ENCODE measurements at regions not wholly inside any gene's neighbourhood (a gene's known extent, or its start where the extent isn't known, plus 50 kb on each side); places are given as distances from the start of the nearest gene placed in this dataset.

DNA sequence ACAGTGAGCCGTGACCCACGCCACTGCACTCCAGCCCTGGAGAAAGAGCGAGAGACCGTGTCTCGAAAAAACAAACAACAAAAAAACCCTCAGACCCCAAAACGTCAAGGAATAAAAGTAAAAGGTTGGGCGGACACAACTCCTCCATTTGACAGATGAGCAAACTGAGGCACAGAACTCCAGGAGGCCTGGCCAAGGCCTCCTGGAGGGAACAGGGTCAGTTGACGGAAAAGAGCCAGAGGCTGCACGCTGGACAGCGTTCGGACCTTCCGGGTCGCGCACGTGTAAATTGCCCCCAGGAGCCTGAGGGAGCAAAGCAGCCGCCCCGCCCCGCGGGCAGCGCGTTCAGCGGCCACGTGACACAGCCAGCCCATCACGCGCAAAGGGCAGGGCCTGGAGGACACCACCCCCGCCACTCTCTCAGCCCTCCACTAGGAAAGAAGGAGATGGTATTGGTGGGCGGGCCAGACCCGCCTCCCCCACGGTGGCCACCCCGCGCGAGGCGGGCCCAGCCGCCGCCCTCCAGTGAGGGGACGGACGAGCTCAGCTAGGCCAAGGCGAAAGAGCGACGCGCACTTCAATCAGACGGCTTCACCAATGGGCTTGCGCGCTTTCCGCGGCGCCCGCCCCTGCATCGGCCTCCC lies 81.5 kb downstream of the PTPDC1 start:
- peak overlapping the region; percentile 99 for H3K27ac ChIP-seq
- H3K9me3 ChIP-seq = no peaks in the 10 kb centered on the region
- no peak for TF ChIP-seq CTCF (IDR thresholded peaks at IDR 0.05)
- DNase-seq = peak; percentile 98
- peak overlapping the region; percentile 57 to 96 for H3K9ac ChIP-seq (ENCODE audit: low read depth in 2 of 2, low read length in 2 of 2)
- no peaks in the 10 kb centered on the region for H3K4me1 ChIP-seq
- H3K4me3 ChIP-seq = peak overlapping the region; percentile 45
- intact Hi-C loops (cut with DNase I) = no loop called here
- H3K36me3 ChIP-seq = no peaks in the 10 kb centered on the region
- H3K27me3 ChIP-seq = no peaks in the 10 kb centered on the region

DNA sequence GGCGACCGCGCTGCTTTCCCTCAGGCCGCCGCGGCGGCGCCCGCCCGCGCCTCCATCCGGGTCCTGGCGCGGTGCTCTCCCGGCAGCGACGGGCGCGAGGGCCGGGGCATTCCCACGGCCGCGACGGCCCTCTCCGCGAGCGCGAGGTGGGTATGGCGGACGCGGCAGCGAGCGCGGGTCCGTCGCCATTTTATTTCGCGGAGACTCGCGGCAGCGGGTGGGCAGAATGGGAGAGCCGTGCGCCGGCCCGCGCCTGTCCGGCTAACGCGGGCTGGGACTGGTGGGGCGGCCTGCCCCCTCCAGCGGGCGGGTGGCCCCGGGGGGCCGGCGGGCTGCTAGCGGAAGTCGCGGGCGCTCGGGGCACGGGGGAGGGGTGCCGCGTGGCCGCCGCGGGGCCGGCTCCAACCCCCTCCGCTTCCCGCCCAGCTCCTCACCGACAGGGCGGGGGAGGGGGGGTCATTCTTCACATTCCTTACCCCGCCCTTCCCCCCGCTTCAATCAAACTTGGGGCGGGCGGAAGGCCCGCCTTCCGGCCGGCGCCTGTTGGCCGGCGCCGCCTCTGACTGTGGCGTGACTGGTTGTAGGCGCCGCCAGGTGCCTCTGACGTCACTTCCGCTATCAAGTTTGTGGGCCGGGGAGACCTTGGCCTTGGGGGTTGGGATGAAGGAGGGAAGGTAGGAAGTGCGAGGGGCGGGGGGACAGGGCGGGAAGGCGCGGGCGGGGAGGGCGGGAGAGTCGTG lies 82.1 kb downstream of the PTPDC1 start:
- peak; percentile 98 for DNase-seq
- TF ChIP-seq CTCF (IDR thresholded peaks at IDR 0.05) = no peak
- Histone ChIP-seq H3K27ac (peak overlapping the region; percentile 99), H3K9ac (ENCODE audit: low read depth in 2 of 2, low read length in 2 of 2) (peak overlapping the region; percentile 62 to 96), H3K4me1 (no peaks in the 10 kb centered on the region), H3K36me3 (no peaks in the 10 kb centered on the region), H3K9me3 (no peaks in the 10 kb centered on the region), H3K27me3 (no peaks in the 10 kb centered on the region), H3K4me3 (peak overlapping the region; percentile 45)
- intact Hi-C loops (cut with DNase I) = no loop called here

DNA sequence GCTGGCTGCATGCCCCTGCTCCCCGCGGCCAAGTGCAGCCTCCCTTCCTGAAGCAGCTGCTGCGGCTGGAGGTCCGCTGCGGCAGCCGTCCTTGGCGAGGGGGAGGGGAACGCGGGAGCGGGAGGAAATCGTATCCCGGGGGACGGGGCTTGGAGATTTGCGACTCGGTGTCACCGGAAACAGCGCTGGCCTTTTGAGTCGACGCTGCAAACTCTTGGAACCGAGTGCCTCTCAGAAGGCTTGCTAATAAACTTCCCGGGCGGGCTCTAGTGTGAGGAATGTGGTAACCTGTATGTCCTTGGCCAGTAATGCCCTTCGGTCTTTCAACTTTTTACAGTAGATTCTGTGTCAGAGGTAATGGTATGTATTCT lies 82.7 kb downstream of the PTPDC1 start:
- no peaks in the 10 kb centered on the region for H3K4me1 ChIP-seq
- H3K36me3 ChIP-seq = no peaks in the 10 kb centered on the region
- no peak for TF ChIP-seq CTCF (IDR thresholded peaks at IDR 0.05)
- no peak for DNase-seq
- intact Hi-C loops (cut with DNase I) = no loop called here
- peak overlapping the region; percentile 73 to 92 for H3K9ac ChIP-seq (ENCODE audit: low read depth in 2 of 2, low read length in 2 of 2)
- peak overlapping the region; percentile 45 for H3K4me3 ChIP-seq
- no peaks in the 10 kb centered on the region for H3K27me3 ChIP-seq
- peak overlapping the region; percentile 99 for H3K27ac ChIP-seq
- H3K9me3 ChIP-seq = no peaks in the 10 kb centered on the region

GRCh38 chr9:94167376-94167890 lies 83.2 kb downstream of the PTPDC1 start:
- no peak for TF ChIP-seq CTCF (IDR thresholded peaks at IDR 0.05)

GRCh38 chr9:94168203-94169000 lies 84.1 kb downstream of the PTPDC1 start:
- H3K4me1 ChIP-seq = no peaks in the 10 kb centered on the region
- peak overlapping the region; percentile 45 for H3K4me3 ChIP-seq
- H3K27ac ChIP-seq = peak overlapping the region; percentile 99
- TF ChIP-seq CTCF (IDR thresholded peaks at IDR 0.05) = no peak
- intact Hi-C loops (cut with DNase I) = no loop called here
- DNase-seq = no peak
- H3K36me3 ChIP-seq = no peaks in the 10 kb centered on the region
- H3K27me3 ChIP-seq = no peaks in the 10 kb centered on the region
- H3K9me3 ChIP-seq = no peaks in the 10 kb centered on the region
- H3K9ac ChIP-seq (ENCODE audit: low read depth in 2 of 2, low read length in 2 of 2) = peak overlapping the region in 1 of 2 donors; percentile 92

More at GRCh38 chr9:94167376-94167890, 83.2 kb downstream of the PTPDC1 start:
- H3K27me3 ChIP-seq = no peaks in the 10 kb centered on the region
- DNase-seq = no peak
- H3K27ac ChIP-seq = peak overlapping the region; percentile 99
- no peaks in the 10 kb centered on the region for H3K9me3 ChIP-seq
- intact Hi-C loops (cut with DNase I) = no loop called here
- H3K36me3 ChIP-seq = no peaks in the 10 kb centered on the region
- no peaks in the 10 kb centered on the region for H3K4me1 ChIP-seq
- H3K9ac ChIP-seq (ENCODE audit: low read depth in 2 of 2, low read length in 2 of 2) = peak overlapping the region; percentile 73 to 92
- H3K4me3 ChIP-seq = peak overlapping the region; percentile 45
